Upper lobe of left lung (tissue), 6 donors: ENCODE measurements at regions not wholly inside any gene's neighbourhood (a gene's known extent, or its start where the extent isn't known, plus 50 kb on each side); places are given as distances from the start of the nearest gene placed in this dataset.

Source experiments
- ATAC-seq, 2 donors: fragments of 200-7000 bp; cut with Tn5 transposase; one replicate each; pipeline ENCODE4 v1.9.1; 2022; ENCODE audit warnings: mild to moderate bottlenecking in 2 of 2, moderate library complexity in 2 of 2; ENCODE audit not compliant: low FRiP score in 2 of 2
- DNase-seq, 2 donors: peaks; one replicate each; pipeline ENCODE4 v3.0.0-alpha.2; 2019 to 2020
- H3K27ac ChIP-seq, 4 donors: fragments of 200-600 bp; sonication (generic); one replicate each; pipeline ENCODE4 v1.5.1; 2016 to 2019
- H3K27me3 ChIP-seq, 4 donors: fragments of 200-600 bp; sonication (generic); one replicate each; pipeline ENCODE4 v1.5.1; 2017 to 2019
- H3K36me3 ChIP-seq, 4 donors: fragments of 200-600 bp; sonication (generic); one replicate each; pipeline ENCODE4 v1.5.1; 2016 to 2019
- H3K4me1 ChIP-seq, 4 donors: fragments of 200-600 bp; sonication (generic); one replicate each; pipeline ENCODE4 v1.5.1; 2018 to 2019
- H3K4me3 ChIP-seq, 4 donors: fragments of 200-600 bp; sonication (generic); one replicate each; pipeline ENCODE4 v1.5.1; 2017 to 2019; ENCODE audit warnings: mild to moderate bottlenecking in 2 of 4, moderate library complexity in 1 of 4
- H3K9me3 ChIP-seq, 4 donors: fragments of 200-600 bp; sonication (generic); one replicate each; pipeline ENCODE4 v1.5.1; 2018 to 2019
- EP300 ChIP-seq, 4 donors: sonication (generic); formaldehyde crosslinking; IDR thresholded peaks; one replicate each; pipeline ENCODE4 v1.5.1; 2017; ENCODE audit warnings: antibody characterized with exemption in 4 of 4, control low read depth in 2 of 4
- POLR2A ChIP-seq, 4 donors: fragments of 450-650 bp; IDR thresholded peaks; one replicate each; pipeline ENCODE4 v1.5.1; 2016 to 2017; ENCODE audit warnings: antibody characterized with exemption in 4 of 4, mild to moderate bottlenecking in 2 of 4
- POLR2AphosphoS5 ChIP-seq, 2 donors: sonication (generic); formaldehyde crosslinking; IDR thresholded peaks; one replicate each; pipeline ENCODE4 v1.5.1; 2017; ENCODE audit warnings: antibody characterized with exemption in 2 of 2
- WGBS, 2 donors: methylation state at CpG; one replicate each; pipeline ENCODE4 v1.1.5; 2017 to 2018; 5-methylcytosine and 5-hydroxymethylcytosine counted together
- TF ChIP-seq, protein P1 (sequence below), 6 experiments: fragments of 450-650 bp in 4 of 6; fragments of 200-600 bp in 2 of 6; sonication (generic) in 2 of 6; IDR thresholded peaks; one replicate each; pipeline ENCODE4 v1.5.1; 2016 to 2019; ENCODE audit warnings: antibody characterized with exemption in 6 of 6
- donor health status: DM: no; HTN: no; CAD: no; lungs with moderate emphysema.
- donor health status: DM: no; HTN: yes; CAD: no; lungs with severe emphysema.

DNA sequence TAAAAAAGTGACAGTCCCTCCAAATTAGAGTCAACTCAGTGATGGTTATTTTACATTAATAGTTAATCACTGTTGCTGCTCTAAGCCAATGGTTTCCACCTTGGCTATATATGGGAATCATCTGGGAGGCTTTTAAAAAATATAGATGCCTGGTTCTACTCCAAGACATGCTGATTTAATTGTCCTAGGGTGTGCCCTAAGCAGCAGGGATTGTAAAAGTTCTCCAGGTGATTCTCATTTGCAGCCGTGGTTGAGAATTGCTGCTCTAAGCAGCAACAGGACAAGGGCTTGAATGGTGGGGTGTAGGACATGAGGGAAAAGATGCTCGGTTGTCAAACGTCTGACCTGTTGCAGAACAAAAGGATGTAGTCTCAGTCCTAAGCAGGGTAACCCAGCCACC lies 405.1 kb upstream of the MCTP2 start:
- TF ChIP-seq POLR2AphosphoS5 (IDR thresholded peaks at IDR 0.05) (no peak), EP300 (IDR thresholded peaks at IDR 0.05) (no peak), POLR2A (IDR thresholded peaks at IDR 0.05) (no peak)
- TF ChIP-seq, protein P1, sequence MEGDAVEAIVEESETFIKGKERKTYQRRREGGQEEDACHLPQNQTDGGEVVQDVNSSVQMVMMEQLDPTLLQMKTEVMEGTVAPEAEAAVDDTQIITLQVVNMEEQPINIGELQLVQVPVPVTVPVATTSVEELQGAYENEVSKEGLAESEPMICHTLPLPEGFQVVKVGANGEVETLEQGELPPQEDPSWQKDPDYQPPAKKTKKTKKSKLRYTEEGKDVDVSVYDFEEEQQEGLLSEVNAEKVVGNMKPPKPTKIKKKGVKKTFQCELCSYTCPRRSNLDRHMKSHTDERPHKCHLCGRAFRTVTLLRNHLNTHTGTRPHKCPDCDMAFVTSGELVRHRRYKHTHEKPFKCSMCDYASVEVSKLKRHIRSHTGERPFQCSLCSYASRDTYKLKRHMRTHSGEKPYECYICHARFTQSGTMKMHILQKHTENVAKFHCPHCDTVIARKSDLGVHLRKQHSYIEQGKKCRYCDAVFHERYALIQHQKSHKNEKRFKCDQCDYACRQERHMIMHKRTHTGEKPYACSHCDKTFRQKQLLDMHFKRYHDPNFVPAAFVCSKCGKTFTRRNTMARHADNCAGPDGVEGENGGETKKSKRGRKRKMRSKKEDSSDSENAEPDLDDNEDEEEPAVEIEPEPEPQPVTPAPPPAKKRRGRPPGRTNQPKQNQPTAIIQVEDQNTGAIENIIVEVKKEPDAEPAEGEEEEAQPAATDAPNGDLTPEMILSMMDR (IDR thresholded peaks at IDR 0.05): no peak
- ATAC-seq (no peak), DNase-seq (no peak)
- Histone ChIP-seq H3K27me3 (no peaks in the 10 kb centered on the region), H3K4me1 (no peaks in the 10 kb centered on the region), H3K9me3 (no peaks in the 10 kb centered on the region), H3K4me3 (no peak overlapping the region), H3K36me3 (no peaks in the 10 kb centered on the region), H3K27ac (no peak overlapping the region)
- 72 to 74% methylated on average over 3 of the region's 3 CpGs for WGBS, 2 donors

DNA sequence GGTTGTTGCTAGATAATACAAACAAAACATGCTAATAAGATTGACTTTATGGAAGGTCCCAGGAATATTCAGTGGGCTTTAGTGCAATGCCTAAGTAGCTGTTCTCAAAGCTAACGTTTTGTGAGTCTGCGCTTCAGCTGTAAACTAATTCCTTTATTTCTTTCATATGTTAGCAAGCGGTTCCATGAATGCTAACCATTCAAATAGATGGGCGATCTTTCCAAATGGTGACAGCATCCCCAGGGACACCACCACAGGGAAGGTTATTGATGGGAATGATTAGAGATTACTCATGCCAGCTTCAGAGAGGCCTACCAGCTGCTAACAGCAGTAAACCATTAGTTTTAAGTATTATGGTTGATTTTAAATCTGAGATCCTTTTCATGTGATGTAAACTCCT lies 405.7 kb upstream of the MCTP2 start:
- ATAC-seq: no peak
- H3K27me3 ChIP-seq: no peaks in the 10 kb centered on the region
- no peaks in the 10 kb centered on the region for H3K9me3 ChIP-seq
- no peak for DNase-seq
- WGBS, 2 donors: 45 to 67% methylated on average over 4 of the region's 4 CpGs
- no peaks in the 10 kb centered on the region for H3K4me1 ChIP-seq
- no peak overlapping the region for H3K27ac ChIP-seq
- no peaks in the 10 kb centered on the region for H3K36me3 ChIP-seq
- no peak overlapping the region for H3K4me3 ChIP-seq
- no peak for TF ChIP-seq POLR2AphosphoS5 (IDR thresholded peaks at IDR 0.05)
- TF ChIP-seq, protein P1 (IDR thresholded peaks at IDR 0.05): no peak
- TF ChIP-seq EP300 (IDR thresholded peaks at IDR 0.05): no peak
- no peak for TF ChIP-seq POLR2A (IDR thresholded peaks at IDR 0.05)

DNA sequence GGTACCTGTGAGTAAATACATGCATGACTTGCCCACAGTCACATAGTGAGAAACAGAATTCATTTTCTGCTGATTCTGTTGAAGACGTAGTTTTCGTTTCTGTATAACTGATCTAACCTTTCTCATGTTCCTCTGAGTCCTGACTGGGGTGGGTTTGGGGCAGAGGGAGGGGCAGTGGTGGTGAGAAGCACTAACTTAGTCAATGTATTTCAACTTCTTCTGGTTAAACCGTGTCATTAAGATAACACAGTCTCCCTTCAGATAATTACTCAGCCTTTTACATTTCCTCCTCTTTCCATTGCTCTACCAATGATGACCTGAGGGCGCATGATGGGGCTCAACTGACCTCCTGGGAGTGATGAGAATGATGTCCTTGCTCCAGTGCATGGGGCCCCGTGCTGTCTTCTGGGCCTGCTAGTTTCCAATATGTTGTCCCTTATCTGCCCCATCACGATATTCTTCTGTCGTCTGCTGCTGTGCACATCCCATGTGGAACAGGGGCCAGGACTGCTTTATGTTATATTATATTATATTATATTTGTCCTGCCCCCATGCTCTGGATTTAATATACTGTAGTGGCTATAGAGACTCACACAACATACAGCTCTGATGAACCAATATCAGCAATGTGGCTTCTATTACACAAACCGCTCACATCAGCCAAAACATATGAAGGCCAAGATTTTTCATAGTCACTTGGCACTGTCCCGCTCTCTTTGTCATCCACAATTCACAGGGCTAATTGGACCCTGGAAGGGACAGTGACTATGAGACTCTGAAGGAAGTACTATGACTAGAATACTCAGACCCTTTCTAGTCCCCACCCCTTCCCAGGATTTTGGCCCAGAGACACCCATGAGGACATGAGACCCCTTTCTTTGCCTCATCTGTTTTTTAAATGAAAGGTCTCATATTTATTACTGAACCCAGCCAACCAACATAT lies 407.1 kb upstream of the MCTP2 start:
- H3K27me3 ChIP-seq: no peaks in the 10 kb centered on the region
- no peaks in the 10 kb centered on the region for H3K4me1 ChIP-seq
- 83 to 89% methylated on average over 9 of the region's 9 CpGs for WGBS, 2 donors
- no peak overlapping the region for H3K4me3 ChIP-seq
- TF ChIP-seq, protein P1 (IDR thresholded peaks at IDR 0.05): no peak
- TF ChIP-seq POLR2A (IDR thresholded peaks at IDR 0.05): no peak
- TF ChIP-seq EP300 (IDR thresholded peaks at IDR 0.05): no peak
- TF ChIP-seq POLR2AphosphoS5 (IDR thresholded peaks at IDR 0.05): no peak
- H3K27ac ChIP-seq: no peak overlapping the region
- H3K9me3 ChIP-seq: no peaks in the 10 kb centered on the region
- ATAC-seq (no peak), DNase-seq (no peak)
- no peaks in the 10 kb centered on the region for H3K36me3 ChIP-seq

DNA sequence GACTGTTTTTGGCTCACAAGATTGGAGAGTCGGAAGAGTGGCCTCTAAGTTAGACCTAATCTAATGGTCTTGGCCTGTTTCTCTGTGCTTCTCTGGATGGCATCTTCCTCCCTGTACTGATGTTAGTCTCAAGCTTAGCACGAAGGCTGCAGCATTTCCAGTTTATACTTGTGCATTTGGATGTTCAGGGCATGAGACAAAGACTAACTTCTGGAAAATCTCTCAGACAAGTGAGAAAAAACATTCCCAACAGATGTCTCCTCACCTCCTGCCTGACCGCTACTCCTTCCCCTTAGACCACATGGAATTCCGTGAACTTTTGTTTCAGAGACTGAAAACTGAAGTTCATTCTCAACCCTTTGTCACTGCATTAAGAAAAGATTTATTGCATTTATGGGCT lies 410.8 kb upstream of the MCTP2 start:
- no peak for ATAC-seq
- no peak for TF ChIP-seq POLR2AphosphoS5 (IDR thresholded peaks at IDR 0.05)
- no peak for TF ChIP-seq EP300 (IDR thresholded peaks at IDR 0.05)
- TF ChIP-seq, protein P1 (IDR thresholded peaks at IDR 0.05): no peak
- no peak for TF ChIP-seq POLR2A (IDR thresholded peaks at IDR 0.05)
- 79 to 83% methylated on average over 4 of the region's 4 CpGs for WGBS, 2 donors

DNA sequence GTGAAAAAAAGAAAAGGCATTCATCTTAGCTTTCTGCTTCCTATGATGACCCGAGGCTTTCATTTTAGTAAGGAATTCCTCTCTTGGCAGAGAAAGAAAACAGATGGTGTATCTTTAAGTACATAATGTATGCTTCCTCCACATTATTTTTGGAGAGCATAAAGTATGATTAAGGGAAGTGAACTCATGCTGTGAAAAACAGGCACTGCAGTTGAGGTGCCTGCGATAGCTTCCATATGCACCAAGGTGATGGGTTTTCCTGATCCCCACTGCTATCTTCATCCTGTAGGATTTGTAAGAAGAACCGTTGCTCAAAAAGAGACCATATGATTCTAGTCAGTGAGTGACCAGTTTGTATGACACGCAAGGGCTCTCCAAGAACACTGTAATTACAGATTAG lies 411.5 kb upstream of the MCTP2 start:
- no peak overlapping the region for H3K27ac ChIP-seq
- H3K27me3 ChIP-seq: no peaks in the 10 kb centered on the region
- no peaks in the 10 kb centered on the region for H3K9me3 ChIP-seq
- 60% methylated on average over 4 of the region's 4 CpGs for WGBS, 2 donors
- no peak for DNase-seq
- no peaks in the 10 kb centered on the region for H3K4me1 ChIP-seq
- no peak for ATAC-seq
- no peak overlapping the region for H3K4me3 ChIP-seq
- TF ChIP-seq POLR2AphosphoS5 (IDR thresholded peaks at IDR 0.05) (no peak), POLR2A (IDR thresholded peaks at IDR 0.05) (no peak), EP300 (IDR thresholded peaks at IDR 0.05) (no peak)
- TF ChIP-seq, protein P1 (IDR thresholded peaks at IDR 0.05): no peak
- H3K36me3 ChIP-seq: no peaks in the 10 kb centered on the region

More for the DNA sequence above, 410.8 kb upstream of the MCTP2 start:
- Histone ChIP-seq H3K4me3 (no peak overlapping the region), H3K9me3 (no peaks in the 10 kb centered on the region), H3K27me3 (no peaks in the 10 kb centered on the region), H3K27ac (no peak overlapping the region), H3K36me3 (no peaks in the 10 kb centered on the region), H3K4me1 (no peaks in the 10 kb centered on the region)
- DNase-seq: no peak
